CD4-positive, CD25-positive, alpha-beta regulatory T cell (primary cell): ENCODE measurements at regions not wholly inside any gene's neighbourhood (a gene's known extent, or its start where the extent isn't known, plus 50 kb on each side); places are given as distances from the start of the nearest gene placed in this dataset.

Experiments
- ATAC-seq, 2 donors: fragments of 150-1000 bp; cut with Tn5 transposase; one replicate each; pipeline ENCODE4 v1.10.0; 2021; ENCODE audit warnings: low read depth in 2 of 2, moderate number of reproducible peaks in 2 of 2, moderate library complexity in 1 of 2
- DNase-seq, 3 donors: peaks; one replicate each; pipeline versions ENCODE4 v3.0.0 to v3.0.0-alpha.2; 2012 to 2022; ENCODE audit warnings: mixed read lengths in 1 of 3
- H3K27ac ChIP-seq: one replicate; pipeline ENCODE4 v1.7.0; 2013; ENCODE audit warnings: mild to moderate bottlenecking, low read length; ENCODE audit not compliant: insufficient read depth, poor library complexity, severe bottlenecking
- H3K27me3 ChIP-seq: one replicate; pipeline ENCODE4 v1.7.0; 2013; ENCODE audit warnings: low read length; ENCODE audit not compliant: control insufficient read depth, insufficient read depth
- H3K36me3 ChIP-seq: one replicate; pipeline ENCODE4 v1.7.0; 2013; ENCODE audit warnings: mild to moderate bottlenecking, low read length, moderate library complexity; ENCODE audit not compliant: control insufficient read depth, insufficient read depth
- H3K4me1 ChIP-seq: 2 replicates; pipeline ENCODE4 v1.7.0; 2013; ENCODE audit warnings: mild to moderate bottlenecking, low read length; ENCODE audit not compliant: insufficient read depth, control insufficient read depth, poor library complexity, severe bottlenecking
- H3K4me3 ChIP-seq: one replicate; pipeline ENCODE4 v1.7.0; 2013; ENCODE audit warnings: low read depth, mild to moderate bottlenecking, low read length, moderate library complexity
- H3K9me3 ChIP-seq, 2 experiments: 1 replicate in 1 of 2; 2 replicates in 1 of 2; pipeline ENCODE4 v1.7.0; 2013; ENCODE audit warnings: low read length in 2 of 2, mild to moderate bottlenecking in 1 of 2, moderate library complexity in 1 of 2; ENCODE audit not compliant: control insufficient read depth in 2 of 2
- H3K27ac Mint-ChIP-seq, 3 donors: one replicate each; pipeline ENCODE4 v1.8.0; 2020 to 2022; ENCODE audit warnings: mild to moderate bottlenecking in 3 of 3, mixed read lengths in 3 of 3, moderate library complexity in 2 of 3
- H3K27me3 Mint-ChIP-seq: one replicate; pipeline ENCODE4 v1.8.0; 2022; ENCODE audit warnings: mild to moderate bottlenecking, mixed read lengths
- H3K36me3 Mint-ChIP-seq: one replicate; pipeline ENCODE4 v1.8.0; 2020; ENCODE audit warnings: mixed read lengths
- H3K4me1 Mint-ChIP-seq, 4 donors: one replicate each; pipeline ENCODE4 v1.8.0; 2020 to 2022; ENCODE audit warnings: mixed read lengths in 4 of 4, mild to moderate bottlenecking in 1 of 4
- H3K4me3 Mint-ChIP-seq, 4 donors: one replicate each; pipeline ENCODE4 v1.8.0; 2020 to 2022; ENCODE audit warnings: mild to moderate bottlenecking in 4 of 4, mixed read lengths in 4 of 4, moderate library complexity in 3 of 4
- H3K9me3 Mint-ChIP-seq, 7 donors: one replicate each; pipeline ENCODE4 v1.8.0; 2020 to 2022; ENCODE audit warnings: mixed read lengths in 7 of 7, mild to moderate bottlenecking in 3 of 7, moderate library complexity in 2 of 7

DNA sequence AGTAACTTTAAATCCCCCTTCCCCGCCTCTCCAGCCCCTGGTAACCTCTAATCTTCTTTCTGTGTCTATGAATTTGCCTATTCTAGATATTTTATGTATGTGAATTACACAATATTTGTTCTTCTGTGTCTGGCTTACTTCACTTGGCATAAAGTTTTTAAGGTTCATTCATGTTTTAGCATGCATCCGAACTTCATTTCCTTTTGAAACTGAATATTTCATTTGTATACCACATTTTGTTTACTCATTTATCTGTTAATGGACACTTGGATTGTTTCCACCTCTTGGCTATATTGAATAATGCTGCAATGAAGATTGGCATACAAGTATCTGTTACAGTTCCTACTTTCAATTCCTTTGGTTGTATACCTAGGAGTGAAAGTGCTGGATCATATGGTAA, 205.3 kb downstream of the TM2D1 start:
- Histone ChIP-seq H3K27ac (no peak overlapping the region), H3K4me3 (no peak overlapping the region), H3K9me3 (no peaks in the 10 kb centered on the region), H3K27me3 (peaks cover 6% of the 10 kb centered on the region), H3K36me3 (no peaks in the 10 kb centered on the region), H3K4me1 (no peaks in the 10 kb centered on the region)
- no peak overlapping the region for H3K4me3 Mint-ChIP-seq
- DNase-seq (no peak), ATAC-seq (no peak)
- no peak overlapping the region for H3K27ac Mint-ChIP-seq
- peaks cover 0 to 1% (median 0%) of the 10 kb centered on the region in 7 donors for H3K9me3 Mint-ChIP-seq
- H3K4me1 Mint-ChIP-seq: no peaks in the 10 kb centered on the region
- H3K27me3 Mint-ChIP-seq: peaks cover 13% of the 10 kb centered on the region
- no peaks in the 10 kb centered on the region for H3K36me3 Mint-ChIP-seq

DNA sequence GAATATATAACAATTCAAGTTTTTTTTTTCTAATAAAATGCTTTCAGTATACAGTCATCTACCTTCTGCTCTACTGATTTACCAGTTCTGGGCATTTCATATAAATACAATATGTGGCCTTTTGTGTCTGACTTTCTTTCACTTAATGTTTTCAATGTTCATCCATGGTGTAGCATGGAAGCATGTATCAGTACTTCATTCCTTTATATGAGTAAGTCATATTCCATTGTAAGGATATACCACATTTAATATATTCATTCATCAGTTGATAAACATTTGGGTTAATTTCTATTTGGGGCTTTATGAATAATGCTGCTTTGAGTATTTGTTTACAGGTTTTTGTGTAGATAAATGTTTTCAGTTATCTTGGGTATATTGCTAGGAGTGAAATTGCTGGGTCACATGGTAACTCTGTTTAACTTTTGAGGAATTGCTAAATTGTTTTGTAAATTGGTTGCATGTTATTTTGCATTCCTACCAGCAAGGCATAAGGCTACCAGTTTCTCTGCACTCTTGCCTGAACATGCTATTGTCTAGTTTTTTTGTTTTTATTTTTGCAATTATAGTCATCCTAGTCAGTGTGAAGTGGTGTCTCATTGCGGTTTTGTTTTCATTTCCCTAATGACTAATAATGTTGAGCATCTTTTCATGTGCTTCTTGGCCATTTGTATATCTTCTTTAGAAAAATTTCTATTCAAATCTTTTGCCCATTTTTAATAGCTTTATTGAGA, 206.1 kb downstream of the TM2D1 start:
- ATAC-seq (no peak), DNase-seq (no peak)
- Mint-ChIP-seq H3K4me1 (no peaks in the 10 kb centered on the region), H3K27me3 (peaks cover 13% of the 10 kb centered on the region), H3K36me3 (no peaks in the 10 kb centered on the region), H3K4me3 (no peak overlapping the region), H3K27ac (no peak overlapping the region), H3K9me3 (no peaks in the 10 kb centered on the region)
- Histone ChIP-seq H3K9me3 (no peaks in the 10 kb centered on the region), H3K27me3 (peaks cover 6% of the 10 kb centered on the region), H3K36me3 (no peaks in the 10 kb centered on the region), H3K4me1 (no peaks in the 10 kb centered on the region), H3K27ac (no peak overlapping the region), H3K4me3 (no peak overlapping the region)

DNA sequence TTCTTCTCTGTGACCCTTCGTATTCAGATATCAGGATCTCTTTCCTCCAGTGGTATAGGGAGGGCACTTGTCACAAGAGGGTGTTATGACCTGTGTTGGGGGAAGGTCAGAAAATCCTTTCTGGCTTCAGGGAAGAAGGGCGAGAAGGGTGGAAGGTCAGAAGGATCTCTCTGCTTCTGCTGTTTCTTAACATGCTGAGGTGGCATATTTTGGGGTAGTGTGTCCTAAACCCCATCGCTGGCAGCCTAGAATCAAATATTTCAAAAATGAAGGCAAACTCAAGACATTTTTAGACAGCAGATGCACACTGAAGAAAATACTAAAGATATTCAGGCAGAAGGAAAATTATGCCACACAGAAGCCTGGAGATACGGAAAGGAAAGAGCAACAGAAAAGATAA, 207.6 kb downstream of the TM2D1 start:
- Histone ChIP-seq H3K36me3 (no peaks in the 10 kb centered on the region), H3K27me3 (peaks cover 2% of the 10 kb centered on the region), H3K4me3 (no peak overlapping the region), H3K4me1 (no peaks in the 10 kb centered on the region), H3K27ac (no peak overlapping the region), H3K9me3 (no peaks in the 10 kb centered on the region)
- Mint-ChIP-seq H3K9me3 (no peaks in the 10 kb centered on the region), H3K27ac (no peak overlapping the region), H3K27me3 (peaks cover 4% of the 10 kb centered on the region), H3K4me1 (no peaks in the 10 kb centered on the region), H3K4me3 (no peak overlapping the region), H3K36me3 (no peaks in the 10 kb centered on the region)
- DNase-seq (no peak), ATAC-seq (no peak)

GRCh38 chr1:61515096-61515495, 209.8 kb downstream of the TM2D1 start:
- H3K27me3 Mint-ChIP-seq: peaks cover 10% of the 10 kb centered on the region
- no peaks in the 10 kb centered on the region for H3K9me3 Mint-ChIP-seq
- Histone ChIP-seq H3K4me1 (no peaks in the 10 kb centered on the region), H3K27ac (no peak overlapping the region), H3K27me3 (no peaks in the 10 kb centered on the region), H3K4me3 (no peak overlapping the region), H3K9me3 (no peaks in the 10 kb centered on the region), H3K36me3 (no peaks in the 10 kb centered on the region)
- no peak for DNase-seq
- H3K36me3 Mint-ChIP-seq: no peaks in the 10 kb centered on the region
- H3K4me3 Mint-ChIP-seq: no peak overlapping the region
- no peaks in the 10 kb centered on the region for H3K4me1 Mint-ChIP-seq
- no peak for ATAC-seq
- no peak overlapping the region for H3K27ac Mint-ChIP-seq
